Epidermal melanocyte (primary cell): ENCODE measurements at regions not wholly inside any gene's neighbourhood (a gene's known extent, or its start where the extent isn't known, plus 50 kb on each side); places are given as distances from the start of the nearest gene placed in this dataset.

Experiments
- DNase-seq: peaks from one replicate; pipeline ENCODE4 v3.0.0; 2011; ENCODE audit warnings: low spot score; ENCODE audit not compliant: insufficient read length

- no peak for DNase-seq
Observed at GRCh38 chr7:124351950-124352349, 319.1 kb upstream of the TMEM229A start.

GRCh38 chr7:124349443-124349842 is 316.6 kb upstream of the TMEM229A start:
- no peak for DNase-seq

DNA sequence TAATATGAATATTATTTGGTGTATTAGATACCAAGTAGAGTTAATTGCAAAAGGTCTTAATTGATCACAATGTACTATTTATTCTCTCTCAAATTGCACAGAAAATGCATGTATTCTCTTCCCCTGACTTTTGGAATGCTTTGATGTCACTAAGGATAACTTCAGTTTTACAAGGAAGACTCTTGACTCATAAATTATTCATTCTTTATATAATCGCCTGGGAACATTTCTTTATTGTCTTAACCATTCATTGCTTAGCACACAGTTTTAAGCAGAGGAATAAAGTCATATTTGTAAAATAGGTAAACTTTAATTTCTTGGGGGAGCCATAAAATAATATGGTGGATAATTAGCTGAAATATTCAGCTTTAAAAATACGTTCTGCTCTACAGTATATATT is 306.0 kb upstream of the TMEM229A start:
- DNase-seq = no peak

GRCh38 chr7:124330731-124331407 is 298.0 kb upstream of the TMEM229A start:
- no peak for DNase-seq

DNA sequence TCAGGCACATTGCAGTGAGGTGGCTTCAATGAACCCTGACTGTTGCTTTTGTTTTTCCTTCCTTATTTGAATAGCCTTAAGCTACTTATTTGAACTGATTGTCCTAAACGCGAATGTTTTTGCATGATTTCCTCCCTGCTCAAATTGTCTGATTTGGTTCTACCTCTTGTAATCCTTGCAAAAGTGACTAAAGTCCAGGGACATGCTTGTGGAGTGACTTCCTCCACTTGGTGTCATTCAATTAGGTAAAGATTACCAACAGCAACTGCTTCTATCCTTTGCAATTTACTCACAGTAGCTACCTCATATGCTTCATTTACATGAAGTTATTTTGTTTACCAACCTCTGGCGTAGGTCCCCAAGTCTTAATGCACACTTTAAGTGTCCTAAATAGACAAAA is 295.9 kb upstream of the TMEM229A start:
- DNase-seq = no peak

DNA sequence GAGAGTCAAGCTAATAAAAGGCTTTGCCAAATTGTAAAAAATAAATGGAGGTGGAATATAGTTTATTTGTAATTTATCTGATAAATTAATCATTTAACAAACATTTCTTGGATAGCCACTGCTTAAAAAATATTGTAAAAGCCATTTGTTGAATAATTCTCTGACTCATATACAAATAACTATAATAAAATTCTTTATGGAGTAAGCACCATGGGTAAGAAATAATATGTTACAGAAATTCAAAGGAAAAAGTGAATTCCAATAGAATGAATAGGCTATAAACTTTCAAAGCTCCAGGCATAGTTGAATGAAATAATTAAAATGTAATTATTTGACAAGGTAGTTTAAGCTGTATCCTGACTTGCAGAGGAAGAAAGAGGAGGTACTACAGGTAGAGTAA is 291.4 kb upstream of the TMEM229A start:
- DNase-seq = no peak

DNA sequence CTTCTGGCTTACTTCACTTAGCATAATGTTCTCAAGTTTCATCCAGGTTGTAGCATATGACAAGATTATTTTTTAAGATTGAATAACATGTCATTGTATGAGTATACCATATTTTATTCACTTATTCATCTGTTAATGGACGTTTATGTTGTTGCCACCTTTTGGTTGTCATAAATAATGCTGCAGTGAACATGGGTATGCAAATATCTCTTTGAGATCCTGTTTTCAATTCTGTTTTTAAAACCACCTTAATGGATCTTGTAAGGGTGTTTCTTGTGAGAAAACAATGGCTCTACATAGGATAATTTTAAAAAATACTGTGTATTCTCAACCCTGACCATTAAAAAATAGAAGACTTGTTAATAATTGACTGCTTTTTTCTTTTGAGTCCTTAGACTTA is 290.7 kb upstream of the TMEM229A start:
- no peak for DNase-seq

DNA sequence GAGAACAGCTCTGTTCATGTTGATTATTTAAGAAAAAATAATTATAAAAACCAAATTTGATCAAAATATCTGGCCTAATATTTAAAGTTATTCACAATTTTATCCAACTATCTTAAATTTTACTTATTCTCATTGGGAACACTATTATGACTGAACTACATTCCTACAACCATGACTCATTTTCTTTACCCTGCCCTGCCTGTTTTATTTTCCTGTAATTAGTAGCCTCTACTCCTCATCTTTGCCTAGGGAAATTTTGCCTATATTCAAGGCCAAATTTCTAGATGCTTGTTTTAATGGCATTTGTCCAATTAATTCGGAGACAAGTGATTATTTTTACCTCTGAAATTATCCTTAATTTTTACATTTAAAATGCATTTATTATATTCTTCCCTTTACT is 289.7 kb upstream of the TMEM229A start:
- no peak for DNase-seq

DNA sequence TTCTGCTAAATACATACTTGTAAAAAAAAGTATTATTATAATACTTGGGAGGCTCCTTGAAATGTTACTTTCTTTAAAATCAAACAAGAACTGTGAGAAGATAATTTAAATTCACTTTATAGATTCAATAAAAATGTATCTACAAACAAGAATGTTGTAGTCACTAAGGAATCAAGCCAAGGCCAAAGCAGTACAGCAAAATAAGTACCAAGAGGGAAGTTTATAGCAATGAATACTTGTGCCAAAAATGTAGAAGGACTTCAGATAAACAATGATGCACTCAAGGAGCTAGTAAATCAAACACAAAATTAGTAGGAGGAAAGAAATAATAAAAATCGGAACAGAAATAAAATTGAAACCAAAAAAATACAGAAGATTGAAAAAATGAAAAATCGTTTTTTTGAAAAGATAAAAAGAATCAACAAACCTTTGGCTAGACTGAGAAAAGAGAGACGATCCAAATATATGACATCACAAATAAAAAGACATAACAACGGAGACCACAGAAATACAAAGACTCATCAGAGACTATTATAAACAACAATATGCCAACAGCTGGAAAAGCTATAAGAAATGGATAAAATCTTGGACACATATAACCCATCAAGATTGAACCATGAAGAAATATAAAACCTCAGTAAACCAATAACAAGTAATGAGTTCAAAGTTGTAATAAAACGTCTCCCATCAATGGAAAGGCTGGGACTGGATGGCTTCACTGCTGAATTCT is 286.0 kb upstream of the TMEM229A start:
- no peak for DNase-seq

DNA sequence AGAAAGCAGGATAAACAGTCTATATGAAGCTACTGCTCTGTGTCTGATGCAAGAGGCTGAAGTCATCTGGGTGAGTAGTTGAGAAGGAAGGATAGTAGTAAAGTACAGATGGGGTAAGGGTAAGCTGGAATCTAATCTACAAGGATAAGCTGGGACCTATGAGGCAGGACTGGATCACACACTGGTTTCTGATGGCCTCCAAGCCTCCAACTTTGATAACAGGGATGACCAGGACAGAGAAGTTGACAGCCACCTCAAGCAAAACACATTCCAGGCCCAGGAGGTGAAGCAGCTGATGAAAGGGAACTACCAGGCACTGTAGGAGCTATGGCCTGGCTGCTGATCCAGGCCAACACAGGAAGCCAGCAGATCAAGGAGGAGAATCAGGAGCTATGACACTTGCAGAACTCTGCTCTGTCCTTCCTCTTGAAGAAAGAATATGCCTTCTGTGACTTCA is 278.1 kb upstream of the TMEM229A start:
- DNase-seq = no peak

- DNase-seq = no peak
Observed at GRCh38 chr7:124308384-124308783, 275.5 kb upstream of the TMEM229A start.

DNA sequence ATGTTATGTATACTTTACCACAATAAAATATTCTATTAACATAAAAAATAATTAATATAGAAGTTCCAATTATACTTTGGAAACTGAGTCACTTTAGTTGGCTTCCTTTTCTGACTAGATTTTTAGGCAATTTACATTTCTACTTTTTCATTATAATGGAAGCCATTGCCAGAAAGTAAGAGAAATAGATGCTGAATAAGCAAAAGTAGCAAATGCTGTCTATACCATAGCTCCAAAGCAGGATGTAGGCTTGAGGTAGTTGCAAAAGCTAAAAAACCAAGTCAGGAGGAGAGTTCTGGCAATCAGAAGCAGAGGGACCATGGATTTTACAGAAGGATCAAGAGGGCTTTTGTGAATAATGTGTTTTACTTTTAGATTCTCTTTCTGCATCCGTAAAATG is 262.4 kb upstream of the TMEM229A start:
- no peak for DNase-seq

DNA sequence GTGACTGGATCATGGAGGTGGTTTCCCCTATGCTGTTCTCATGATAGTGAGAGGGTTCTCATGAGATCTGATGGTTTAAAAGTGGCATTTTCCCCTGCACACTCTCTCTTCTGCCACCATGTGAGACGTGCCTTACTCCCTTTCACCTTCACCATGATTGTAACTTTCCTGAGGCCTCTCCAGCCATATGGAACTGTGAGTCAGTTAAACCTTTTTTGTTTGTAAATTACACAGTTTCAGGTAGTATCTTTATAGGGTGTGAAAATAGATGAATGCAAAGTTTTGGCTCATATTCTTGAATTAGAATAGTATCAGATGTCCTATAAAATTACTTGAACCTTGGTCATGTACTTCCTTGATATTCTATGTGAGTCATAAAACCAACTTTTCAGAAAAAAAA is 252.1 kb upstream of the TMEM229A start:
- DNase-seq = no peak

DNA sequence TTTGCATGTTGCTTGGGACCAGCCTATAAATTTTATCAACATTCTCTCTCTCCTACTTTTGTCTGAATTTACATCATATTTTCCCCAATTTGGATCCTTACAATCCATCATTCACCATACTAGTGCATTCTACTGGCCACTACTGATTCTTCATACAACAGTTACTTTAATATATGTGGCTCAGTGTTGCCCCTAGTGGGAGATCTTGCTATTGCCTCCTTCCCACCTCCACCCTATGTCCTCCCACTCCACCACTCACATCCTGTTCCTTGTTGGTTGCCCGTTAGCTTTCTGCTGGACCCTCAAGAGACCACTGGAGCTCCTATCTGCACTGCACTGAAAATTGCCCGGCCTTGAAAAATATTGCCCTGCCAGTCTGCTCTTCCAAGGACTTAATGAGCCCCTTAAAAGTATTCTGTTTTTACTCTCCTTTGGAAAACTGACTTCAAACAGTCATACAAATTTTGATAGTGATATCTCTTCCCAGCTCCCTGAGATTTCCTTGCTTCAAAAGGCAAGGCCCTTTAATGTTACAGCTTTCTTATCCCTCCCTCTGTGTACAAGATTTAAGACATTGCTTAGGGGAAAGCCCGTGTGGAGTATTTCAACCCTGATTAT is 243.2 kb upstream of the TMEM229A start:
- DNase-seq = no peak

DNA sequence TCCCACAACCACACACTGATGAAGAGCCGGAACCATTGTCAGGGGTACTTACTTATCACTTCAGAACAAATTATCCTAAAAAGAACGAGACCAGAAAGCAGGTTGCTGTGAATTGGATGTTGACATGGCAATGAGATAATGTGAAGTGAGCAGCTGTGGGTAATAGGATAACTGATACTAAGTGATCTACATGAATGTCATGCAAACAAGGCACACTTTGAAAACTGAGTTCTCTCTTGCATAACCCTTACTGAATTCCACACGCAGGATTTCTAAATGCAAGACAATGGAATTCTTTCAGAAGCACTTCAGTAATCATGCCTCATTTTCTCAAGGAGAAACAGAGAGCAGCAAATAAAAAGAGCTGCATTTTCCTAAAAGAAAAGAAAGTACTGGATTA is 242.5 kb upstream of the TMEM229A start:
- no peak for DNase-seq

- no peak for DNase-seq
Observed at GRCh38 chr7:124269774-124270173, 236.9 kb upstream of the TMEM229A start.

DNA sequence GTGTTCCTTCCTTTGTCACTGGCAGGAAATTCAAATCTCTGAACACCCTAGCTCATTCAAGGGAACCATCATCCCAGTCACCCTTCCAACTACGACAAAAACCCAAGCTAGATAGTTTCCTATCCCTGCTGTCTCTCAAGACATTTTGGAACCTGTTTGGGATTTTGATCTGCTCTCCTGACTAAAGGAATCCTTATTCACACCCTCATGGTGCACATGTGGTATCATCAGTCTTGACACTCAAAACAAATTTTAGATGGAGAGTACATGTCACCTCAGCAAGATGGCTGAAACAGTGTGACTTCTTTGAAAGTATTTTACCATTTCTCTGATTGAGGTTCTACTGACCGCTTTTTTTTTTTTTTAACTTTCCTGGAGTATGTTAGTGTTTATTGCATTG is 234.3 kb upstream of the TMEM229A start:
- DNase-seq = no peak

- DNase-seq = no peak
Observed at GRCh38 chr7:124263232-124263827, 230.5 kb upstream of the TMEM229A start.

DNA sequence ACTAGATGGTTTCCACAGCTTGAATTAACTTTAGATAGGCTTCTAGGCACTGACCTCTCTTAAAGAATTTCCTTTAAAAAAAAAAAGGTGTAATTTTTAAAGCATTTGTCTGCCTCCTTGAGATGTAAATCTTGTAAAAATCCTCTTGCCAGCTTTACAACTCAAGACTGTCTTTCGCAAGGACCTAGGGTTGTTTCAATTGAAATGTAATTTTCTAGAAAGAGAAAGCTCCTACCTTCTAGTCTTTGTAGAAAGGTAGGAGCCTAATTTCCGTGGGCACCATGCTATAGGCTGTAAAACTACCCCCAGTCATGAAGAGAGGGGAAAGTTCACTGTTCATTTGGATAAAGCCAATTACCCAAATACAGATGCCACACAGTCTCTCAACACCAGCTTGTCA is 228.8 kb upstream of the TMEM229A start:
- DNase-seq = no peak

GRCh38 chr7:124257638-124258308 is 224.9 kb upstream of the TMEM229A start:
- no peak for DNase-seq

DNA sequence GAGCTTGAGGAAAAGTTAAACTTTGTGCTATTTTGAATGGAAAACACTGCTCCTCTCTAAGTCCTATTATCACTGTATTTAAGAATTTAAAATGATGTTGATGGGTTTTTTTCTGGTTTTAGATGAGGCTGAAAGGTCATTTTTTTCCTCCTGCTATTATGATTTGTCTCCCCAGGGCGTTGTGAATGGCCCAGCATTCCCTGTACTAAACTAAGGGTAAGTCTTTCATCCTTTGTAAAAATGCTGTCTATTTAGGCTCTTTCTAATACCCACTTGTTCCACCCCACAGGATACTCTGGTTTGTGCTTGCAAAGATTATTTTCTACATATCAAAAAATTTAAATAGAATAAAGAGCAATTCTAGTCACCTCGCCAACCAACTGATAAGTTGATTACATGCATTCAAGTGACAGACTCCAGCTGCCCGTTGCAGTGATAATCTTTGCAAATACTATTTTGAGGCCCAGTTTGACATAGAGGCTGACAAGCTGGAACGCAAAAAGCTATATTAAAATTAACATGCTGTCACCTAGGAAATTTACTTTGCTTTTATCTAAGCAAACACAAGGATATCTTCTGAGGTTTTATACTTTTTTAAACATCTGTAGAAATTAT is 222.3 kb upstream of the TMEM229A start:
- DNase-seq = no peak
